ENCODE measurements at regions not wholly inside any gene's neighbourhood (a gene's known extent, or its start where the extent isn't known, plus 50 kb on each side); places are given as distances from the start of the nearest gene placed in this dataset.

GRCh38 chr11:95379479-95379878, 148.5 kb upstream of the SESN3 start:
- TF ChIP-seq, protein P1, sequence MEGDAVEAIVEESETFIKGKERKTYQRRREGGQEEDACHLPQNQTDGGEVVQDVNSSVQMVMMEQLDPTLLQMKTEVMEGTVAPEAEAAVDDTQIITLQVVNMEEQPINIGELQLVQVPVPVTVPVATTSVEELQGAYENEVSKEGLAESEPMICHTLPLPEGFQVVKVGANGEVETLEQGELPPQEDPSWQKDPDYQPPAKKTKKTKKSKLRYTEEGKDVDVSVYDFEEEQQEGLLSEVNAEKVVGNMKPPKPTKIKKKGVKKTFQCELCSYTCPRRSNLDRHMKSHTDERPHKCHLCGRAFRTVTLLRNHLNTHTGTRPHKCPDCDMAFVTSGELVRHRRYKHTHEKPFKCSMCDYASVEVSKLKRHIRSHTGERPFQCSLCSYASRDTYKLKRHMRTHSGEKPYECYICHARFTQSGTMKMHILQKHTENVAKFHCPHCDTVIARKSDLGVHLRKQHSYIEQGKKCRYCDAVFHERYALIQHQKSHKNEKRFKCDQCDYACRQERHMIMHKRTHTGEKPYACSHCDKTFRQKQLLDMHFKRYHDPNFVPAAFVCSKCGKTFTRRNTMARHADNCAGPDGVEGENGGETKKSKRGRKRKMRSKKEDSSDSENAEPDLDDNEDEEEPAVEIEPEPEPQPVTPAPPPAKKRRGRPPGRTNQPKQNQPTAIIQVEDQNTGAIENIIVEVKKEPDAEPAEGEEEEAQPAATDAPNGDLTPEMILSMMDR (IDR thresholded peaks at IDR 0.05) = no peak
- Histone ChIP-seq H3K4me3 (no peak overlapping the region), H3K4me1 (no peaks in the 10 kb centered on the region), H3K27ac (no peak overlapping the region), H3K36me3 (no peaks in the 10 kb centered on the region), H3K9me3 (no peaks in the 10 kb centered on the region), H3K27me3 (no peaks in the 10 kb centered on the region)
- intact Hi-C loops (cut with DNase I) = no loop called here
- ATAC-seq = no peak
- DNase-seq = no peak

DNA sequence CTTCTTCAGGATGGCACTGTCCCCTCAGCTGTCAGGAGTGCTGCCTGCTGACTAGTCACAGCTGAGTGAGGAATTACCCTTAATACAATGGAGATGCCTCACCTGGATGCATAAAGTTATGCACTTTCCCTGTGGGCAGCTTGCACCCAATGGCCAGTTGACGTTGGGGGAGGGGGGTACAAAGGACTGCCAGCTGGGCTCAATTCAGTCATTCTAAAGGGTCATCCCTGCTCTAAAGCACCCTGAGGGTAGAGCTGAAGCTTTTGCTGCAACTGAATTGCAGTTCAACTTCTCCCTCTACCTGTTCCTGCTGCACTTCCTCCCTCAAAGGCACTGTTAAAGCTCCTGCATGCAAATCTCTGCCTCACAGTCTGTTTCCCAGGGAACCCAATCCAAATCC, 147.8 kb upstream of the SESN3 start:
- no peaks in the 10 kb centered on the region for H3K4me1 ChIP-seq
- ATAC-seq (no peak), DNase-seq (no peak)

DNA sequence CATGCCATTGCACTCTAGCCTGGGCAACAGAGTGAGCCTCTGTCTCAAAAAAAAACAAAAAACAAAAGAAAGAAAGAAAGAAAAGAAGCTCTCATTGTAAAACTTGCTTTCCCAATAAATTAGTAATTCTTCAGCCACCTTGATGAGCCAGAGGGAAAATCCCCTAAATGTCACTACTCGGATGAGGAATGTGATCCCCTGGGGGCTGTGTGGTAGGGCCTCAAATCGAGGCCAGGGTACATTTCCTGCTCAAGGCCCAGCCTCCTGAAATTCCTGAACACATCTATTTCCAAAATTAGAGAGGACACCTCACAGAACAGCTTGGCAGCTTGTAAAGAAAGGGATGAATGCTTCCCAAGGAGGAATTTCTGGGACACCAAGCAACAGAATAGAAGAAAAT, 147.1 kb upstream of the SESN3 start:
- intact Hi-C loops (cut with DNase I) = no loop called here
- DNase-seq = no peak
- TF ChIP-seq, protein P1 (IDR thresholded peaks at IDR 0.05) = no peak
- Histone ChIP-seq H3K36me3 (no peaks in the 10 kb centered on the region), H3K4me1 (no peaks in the 10 kb centered on the region), H3K4me3 (no peak overlapping the region), H3K27ac (no peak overlapping the region), H3K9me3 (no peaks in the 10 kb centered on the region), H3K27me3 (no peaks in the 10 kb centered on the region)
- no peak for ATAC-seq

More for the DNA sequence above, 147.8 kb upstream of the SESN3 start:
- Histone ChIP-seq H3K4me3 (no peak overlapping the region), H3K9me3 (no peaks in the 10 kb centered on the region), H3K27me3 (no peaks in the 10 kb centered on the region), H3K27ac (no peak overlapping the region), H3K36me3 (no peaks in the 10 kb centered on the region)
- TF ChIP-seq, protein P1 (IDR thresholded peaks at IDR 0.05) = no peak
- intact Hi-C loops (cut with DNase I) = no loop called here

- intact Hi-C loops (cut with DNase I) = no loop called here
- H3K36me3 ChIP-seq = no peaks in the 10 kb centered on the region
- no peaks in the 10 kb centered on the region for H3K27me3 ChIP-seq
- H3K4me3 ChIP-seq = no peak overlapping the region
- TF ChIP-seq, protein P1 (IDR thresholded peaks at IDR 0.05) = no peak
- no peaks in the 10 kb centered on the region for H3K9me3 ChIP-seq
- no peak overlapping the region for H3K27ac ChIP-seq
- ATAC-seq (no peak), DNase-seq (no peak)
- H3K4me1 ChIP-seq = no peaks in the 10 kb centered on the region
These were observed 144.9 kb upstream of the SESN3 start for GRCh38 chr11:95375886-95376285.

DNA sequence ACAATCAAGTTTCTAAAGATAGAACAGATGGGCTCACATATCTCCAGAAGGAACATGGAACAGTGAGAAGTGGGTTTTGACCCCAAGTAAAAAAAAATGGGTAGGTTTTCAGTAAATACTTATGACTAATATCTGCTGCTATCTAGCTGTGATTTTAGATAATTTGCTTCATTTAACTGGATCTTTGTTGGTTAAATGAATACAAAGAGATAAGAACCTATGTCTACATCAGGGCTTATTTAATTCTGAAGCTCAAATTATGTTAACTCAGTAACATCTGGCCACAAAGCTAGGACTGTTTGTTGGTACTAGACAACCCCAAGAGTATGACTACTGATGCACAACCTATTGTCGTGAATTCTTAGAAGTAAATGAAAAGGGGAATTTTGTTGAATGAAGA, 144.4 kb upstream of the SESN3 start:
- no peak for ATAC-seq
- Histone ChIP-seq H3K36me3 (no peaks in the 10 kb centered on the region), H3K4me3 (no peak overlapping the region), H3K9me3 (no peaks in the 10 kb centered on the region), H3K27ac (no peak overlapping the region), H3K4me1 (no peaks in the 10 kb centered on the region), H3K27me3 (no peaks in the 10 kb centered on the region)
- TF ChIP-seq, protein P1 (IDR thresholded peaks at IDR 0.05) = no peak
- intact Hi-C loops (cut with DNase I) = no loop called here
- no peak for DNase-seq

DNA sequence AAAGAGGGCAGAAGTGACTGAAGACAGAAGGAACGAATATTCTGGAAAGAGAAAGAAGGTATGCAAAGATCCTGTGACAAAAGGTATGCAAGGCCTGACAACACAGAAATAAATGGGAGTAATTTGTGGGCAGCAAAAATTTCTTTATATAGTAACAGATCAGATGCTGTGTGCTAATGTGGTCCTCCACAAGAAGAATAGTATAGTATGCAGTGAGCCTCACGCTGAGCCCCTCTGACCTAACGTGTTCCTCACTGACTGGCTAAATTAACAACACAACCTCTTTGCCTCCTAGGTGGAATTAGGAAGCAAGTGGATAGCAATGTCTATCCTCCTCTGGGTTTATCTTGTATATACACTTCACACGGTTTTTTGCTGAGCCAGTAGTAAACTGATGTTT, 143.1 kb upstream of the SESN3 start:
- Histone ChIP-seq H3K27me3 (no peaks in the 10 kb centered on the region), H3K9me3 (no peaks in the 10 kb centered on the region), H3K36me3 (no peaks in the 10 kb centered on the region), H3K4me1 (no peaks in the 10 kb centered on the region), H3K4me3 (no peak overlapping the region), H3K27ac (no peak overlapping the region)
- DNase-seq (no peak), ATAC-seq (no peak)
- intact Hi-C loops (cut with DNase I) = no loop called here
- TF ChIP-seq, protein P1 (IDR thresholded peaks at IDR 0.05) = no peak

All from upper lobe of right lung (tissue), 1 donor.